ENCODE measurements at regions not wholly inside any gene's neighbourhood (a gene's known extent, or its start where the extent isn't known, plus 50 kb on each side); places are given as distances from the start of the nearest gene placed in this dataset.

DNA sequence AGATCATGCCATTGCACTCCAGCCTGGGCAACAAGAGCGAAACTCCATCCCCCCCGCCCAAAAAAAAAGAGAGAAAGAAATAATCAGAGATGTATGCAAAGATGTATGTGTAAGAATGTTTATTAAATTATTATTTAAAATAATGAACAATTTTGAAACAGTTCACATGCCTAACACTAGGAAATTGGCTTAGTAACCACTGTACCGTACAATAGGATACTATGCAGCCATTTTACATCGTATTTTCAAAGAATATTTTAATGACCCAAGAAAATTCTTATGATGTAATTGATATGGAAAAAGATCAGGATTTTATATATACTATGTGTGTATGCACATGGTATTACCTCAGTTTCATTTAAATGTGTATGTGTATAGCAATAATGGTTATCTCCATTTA lies 190.5 kb downstream of the ZFP36L2 start:
- no peak for DNase-seq (ENCODE audit: insufficient read length, low spot score)
- TF ChIP-seq POU2F2 (IDR thresholded peaks at IDR 0.05; ENCODE audit: low read depth, low read length) (no peak), POLR2A (IDR thresholded peaks at IDR 0.05; ENCODE audit: low read depth, low read length) (no peak), POLR2AphosphoS5 (IDR thresholded peaks at IDR 0.05; ENCODE audit: low read depth, low read length) (no peak), TAF1 (IDR thresholded peaks at IDR 0.05; ENCODE audit: low read depth, low read length) (no peak), SPI1 (IDR thresholded peaks at IDR 0.05; ENCODE audit: low read depth, low read length) (no peak), PAX5 (IDR thresholded peaks at IDR 0.05; ENCODE audit: insufficient read depth, low read length, severe bottlenecking) (no peak)
- FAIRE-seq: no peak

- TF ChIP-seq SPI1 (IDR thresholded peaks at IDR 0.05; ENCODE audit: low read depth, low read length) (no peak), TAF1 (IDR thresholded peaks at IDR 0.05; ENCODE audit: low read depth, low read length) (no peak), PAX5 (IDR thresholded peaks at IDR 0.05; ENCODE audit: insufficient read depth, low read length, severe bottlenecking) (no peak), POLR2AphosphoS5 (IDR thresholded peaks at IDR 0.05; ENCODE audit: low read depth, low read length) (no peak), POU2F2 (IDR thresholded peaks at IDR 0.05; ENCODE audit: low read depth, low read length) (no peak)
- FAIRE-seq: no peak
These were observed 191.5 kb downstream of the ZFP36L2 start for GRCh38 chr2:43034921-43035320.

DNA sequence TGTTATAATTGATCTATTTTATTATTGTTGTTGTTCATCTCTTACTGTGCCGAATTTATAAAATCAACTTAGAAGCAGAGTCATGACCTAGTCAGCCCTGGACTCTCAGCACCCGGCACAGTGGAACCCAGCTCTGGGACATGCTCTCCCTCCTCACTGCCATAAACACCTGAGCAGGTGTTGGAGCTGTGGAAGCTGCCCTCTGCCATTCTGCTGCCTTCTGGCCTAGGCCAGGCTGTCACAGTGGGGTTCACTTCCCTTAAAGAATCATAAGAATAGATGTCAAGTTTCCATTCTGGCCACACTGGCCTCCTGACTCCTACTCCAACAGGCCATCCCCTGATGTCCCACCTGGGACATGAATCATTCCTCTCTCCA lies 192.2 kb downstream of the ZFP36L2 start:
- TF ChIP-seq TAF1 (IDR thresholded peaks at IDR 0.05; ENCODE audit: low read depth, low read length) (no peak), SPI1 (IDR thresholded peaks at IDR 0.05; ENCODE audit: low read depth, low read length) (no peak), POLR2A (IDR thresholded peaks at IDR 0.05; ENCODE audit: low read depth, low read length) (no peak), PAX5 (IDR thresholded peaks at IDR 0.05; ENCODE audit: insufficient read depth, low read length, severe bottlenecking) (no peak), POU2F2 (IDR thresholded peaks at IDR 0.05; ENCODE audit: low read depth, low read length) (no peak), POLR2AphosphoS5 (IDR thresholded peaks at IDR 0.05; ENCODE audit: low read depth, low read length) (no peak)
- DNase-seq (ENCODE audit: insufficient read length, low spot score): no peak
- no peak for FAIRE-seq

More at GRCh38 chr2:43034921-43035320, 191.5 kb downstream of the ZFP36L2 start:
- no peak for DNase-seq (ENCODE audit: insufficient read length, low spot score)

- DNase-seq (ENCODE audit: insufficient read length, low spot score): no peak
- TF ChIP-seq POU2F2 (IDR thresholded peaks at IDR 0.05; ENCODE audit: low read depth, low read length) (no peak), POLR2A (IDR thresholded peaks at IDR 0.05; ENCODE audit: low read depth, low read length) (no peak), SPI1 (IDR thresholded peaks at IDR 0.05; ENCODE audit: low read depth, low read length) (no peak), PAX5 (IDR thresholded peaks at IDR 0.05; ENCODE audit: insufficient read depth, low read length, severe bottlenecking) (no peak), POLR2AphosphoS5 (IDR thresholded peaks at IDR 0.05; ENCODE audit: low read depth, low read length) (no peak), TAF1 (IDR thresholded peaks at IDR 0.05; ENCODE audit: low read depth, low read length) (no peak)
- FAIRE-seq: no peak
These were observed 192.8 kb downstream of the ZFP36L2 start for GRCh38 chr2:43033466-43034241.

DNA sequence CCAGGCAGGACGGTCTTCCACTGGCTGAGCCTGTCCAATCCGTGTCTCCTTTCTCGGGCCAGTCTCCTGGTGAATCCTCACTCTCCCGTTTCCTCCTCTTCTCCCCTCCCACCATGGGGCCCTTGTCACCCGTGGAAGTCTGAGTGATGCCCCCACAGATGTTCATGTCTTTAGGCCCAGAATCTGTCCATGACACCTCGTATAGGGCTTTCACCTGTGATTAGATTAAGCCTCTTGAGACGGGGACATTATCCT lies 193.5 kb downstream of the ZFP36L2 start:
- DNase-seq (ENCODE audit: insufficient read length, low spot score): no peak
- no peak for FAIRE-seq
- no peak for TF ChIP-seq SPI1 (IDR thresholded peaks at IDR 0.05; ENCODE audit: low read depth, low read length)
- no peak for TF ChIP-seq POU2F2 (IDR thresholded peaks at IDR 0.05; ENCODE audit: low read depth, low read length)
- TF ChIP-seq TAF1 (IDR thresholded peaks at IDR 0.05; ENCODE audit: low read depth, low read length): no peak
- TF ChIP-seq POLR2A (IDR thresholded peaks at IDR 0.05; ENCODE audit: low read depth, low read length): no peak
- no peak for TF ChIP-seq PAX5 (IDR thresholded peaks at IDR 0.05; ENCODE audit: insufficient read depth, low read length, severe bottlenecking)
- TF ChIP-seq POLR2AphosphoS5 (IDR thresholded peaks at IDR 0.05; ENCODE audit: low read depth, low read length): no peak

GRCh38 chr2:43032213-43033015 lies 194.0 kb downstream of the ZFP36L2 start:
- FAIRE-seq: no peak
- TF ChIP-seq PAX5 (IDR thresholded peaks at IDR 0.05; ENCODE audit: insufficient read depth, low read length, severe bottlenecking) (no peak), SPI1 (IDR thresholded peaks at IDR 0.05; ENCODE audit: low read depth, low read length) (no peak), POLR2A (IDR thresholded peaks at IDR 0.05; ENCODE audit: low read depth, low read length) (no peak), TAF1 (IDR thresholded peaks at IDR 0.05; ENCODE audit: low read depth, low read length) (no peak), POLR2AphosphoS5 (IDR thresholded peaks at IDR 0.05; ENCODE audit: low read depth, low read length) (no peak), POU2F2 (IDR thresholded peaks at IDR 0.05; ENCODE audit: low read depth, low read length) (no peak)
- no peak for DNase-seq (ENCODE audit: insufficient read length, low spot score)

- DNase-seq (ENCODE audit: insufficient read length, low spot score) (no peak), FAIRE-seq (no peak)
- no peak for TF ChIP-seq POLR2A (IDR thresholded peaks at IDR 0.05; ENCODE audit: low read depth, low read length)
- TF ChIP-seq POU2F2 (IDR thresholded peaks at IDR 0.05; ENCODE audit: low read depth, low read length): no peak
- no peak for TF ChIP-seq PAX5 (IDR thresholded peaks at IDR 0.05; ENCODE audit: insufficient read depth, low read length, severe bottlenecking)
- no peak for TF ChIP-seq TAF1 (IDR thresholded peaks at IDR 0.05; ENCODE audit: low read depth, low read length)
- TF ChIP-seq SPI1 (IDR thresholded peaks at IDR 0.05; ENCODE audit: low read depth, low read length): no peak
- no peak for TF ChIP-seq POLR2AphosphoS5 (IDR thresholded peaks at IDR 0.05; ENCODE audit: low read depth, low read length)
These were observed 194.8 kb downstream of the ZFP36L2 start for GRCh38 chr2:43031471-43032212.

DNA sequence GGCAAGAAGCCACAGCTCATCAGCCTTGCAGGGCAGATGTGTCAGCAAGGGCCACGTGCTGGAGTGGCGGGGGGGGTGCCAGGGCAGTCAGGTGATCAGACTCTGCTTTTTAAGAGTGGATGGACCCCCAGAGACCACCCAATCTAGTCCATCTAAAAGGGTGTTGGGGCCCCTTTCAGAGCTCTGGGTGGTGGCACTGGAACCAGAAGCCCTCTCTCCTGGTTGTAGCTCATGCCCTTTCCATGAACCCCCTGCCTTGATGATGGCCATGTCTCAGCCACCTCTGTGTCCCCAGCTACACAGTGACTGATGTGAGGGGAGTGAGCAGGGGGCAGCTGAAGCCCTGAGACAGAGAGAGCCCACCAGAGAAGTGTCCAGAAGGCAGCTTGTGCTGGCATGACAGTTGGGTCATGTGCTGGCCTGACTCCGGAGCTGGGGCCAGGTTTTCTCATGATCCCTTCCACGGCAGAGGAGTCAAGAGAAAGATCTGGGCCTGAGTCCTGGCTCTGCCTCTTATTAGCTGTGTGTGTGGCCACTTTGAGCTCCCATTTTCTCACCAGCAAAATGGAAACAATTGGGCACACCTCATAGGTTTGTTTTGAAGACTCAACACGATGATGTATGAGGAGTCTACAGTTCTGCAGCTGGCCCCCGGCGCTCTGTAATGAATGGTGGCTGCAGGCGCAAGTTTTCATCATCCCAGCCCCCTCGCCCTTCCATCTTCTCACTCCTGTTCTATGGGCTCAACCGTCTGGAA lies 195.7 kb downstream of the ZFP36L2 start:
- FAIRE-seq (no peak), DNase-seq (ENCODE audit: insufficient read length, low spot score) (no peak)
- TF ChIP-seq POLR2AphosphoS5 (IDR thresholded peaks at IDR 0.05; ENCODE audit: low read depth, low read length): no peak

GRCh38 chr2:43029186-43029585 lies 197.2 kb downstream of the ZFP36L2 start:
- DNase-seq (ENCODE audit: insufficient read length, low spot score): no peak
- TF ChIP-seq POU2F2 (IDR thresholded peaks at IDR 0.05; ENCODE audit: low read depth, low read length): no peak
- no peak for TF ChIP-seq SPI1 (IDR thresholded peaks at IDR 0.05; ENCODE audit: low read depth, low read length)
- no peak for TF ChIP-seq POLR2AphosphoS5 (IDR thresholded peaks at IDR 0.05; ENCODE audit: low read depth, low read length)
- no peak for TF ChIP-seq PAX5 (IDR thresholded peaks at IDR 0.05; ENCODE audit: insufficient read depth, low read length, severe bottlenecking)
- no peak for TF ChIP-seq POLR2A (IDR thresholded peaks at IDR 0.05; ENCODE audit: low read depth, low read length)
- no peak for TF ChIP-seq TAF1 (IDR thresholded peaks at IDR 0.05; ENCODE audit: low read depth, low read length)
- no peak for FAIRE-seq
